Transverse colon (tissue), 4 donors: ENCODE measurements at regions not wholly inside any gene's neighbourhood (a gene's known extent, or its start where the extent isn't known, plus 50 kb on each side); places are given as distances from the start of the nearest gene placed in this dataset.

Source experiments
- DNase-seq: peaks from one replicate; pipeline ENCODE4 v3.0.0-alpha.2; 2019
- H3K27ac ChIP-seq, 4 donors: fragments of 200-600 bp; sonication (generic); 2 replicates each; pipeline ENCODE4 v1.5.1; 2016 to 2018; ENCODE audit warnings: inconsistent platforms in 4 of 4
- H3K27me3 ChIP-seq: fragments of 200-600 bp; sonication (generic); 2 replicates; pipeline ENCODE4 v1.5.1; 2017; ENCODE audit warnings: inconsistent platforms
- H3K36me3 ChIP-seq, 4 donors: fragments of 200-600 bp; sonication (generic); 2 replicates each; pipeline ENCODE4 v1.5.1; 2017 to 2019; ENCODE audit warnings: inconsistent platforms in 4 of 4
- H3K4me1 ChIP-seq, 4 donors: fragments of 200-600 bp; sonication (generic); 2 replicates each; pipeline ENCODE4 v1.5.1; 2017 to 2020; ENCODE audit warnings: inconsistent platforms in 4 of 4
- H3K4me3 ChIP-seq, 4 donors: fragments of 200-600 bp; sonication (generic); 1 replicate in 1 of 4; 2 replicates in 3 of 4; pipeline versions ENCODE4 v1.5.1 to v1.6.1; 2017 to 2019; ENCODE audit warnings: inconsistent platforms in 4 of 4
- H3K9me3 ChIP-seq, 2 donors: fragments of 200-600 bp; sonication (generic); 2 replicates each; pipeline ENCODE4 v1.5.1; 2017 to 2019; ENCODE audit warnings: inconsistent platforms in 2 of 2
- CTCF ChIP-seq, 5 experiments: fragments of 200-600 bp in 3 of 5; fragments of 450-650 bp in 2 of 5; sonication (generic) in 3 of 5; IDR thresholded peaks; 1 replicate in 2 of 5; 2 replicates in 3 of 5; pipeline ENCODE4 v1.5.1; 2016 to 2017; ENCODE audit warnings: antibody characterized with exemption in 5 of 5, inconsistent platforms in 3 of 5, mild to moderate bottlenecking in 2 of 5, moderate library complexity in 1 of 5
- EP300 ChIP-seq: sonication (generic); formaldehyde crosslinking; IDR thresholded peaks from one replicate; pipeline ENCODE4 v1.6.1; 2017; ENCODE audit warnings: antibody characterized with exemption, low read depth
- POLR2A ChIP-seq: fragments of 450-650 bp; IDR thresholded peaks from one replicate; pipeline ENCODE4 v1.6.1; 2016; ENCODE audit warnings: antibody characterized with exemption, mild to moderate bottlenecking, moderate library complexity
- POLR2AphosphoS5 ChIP-seq, 3 donors: sonication (generic); formaldehyde crosslinking; IDR thresholded peaks; one replicate each; pipeline ENCODE4 v1.6.1; 2016; ENCODE audit warnings: antibody characterized with exemption in 3 of 3
- WGBS, 2 donors: methylation state at CpG; one replicate each; pipeline ENCODE4 v1.1.5; 2018; ENCODE audit warnings: low coverage in 1 of 2; 5-methylcytosine and 5-hydroxymethylcytosine counted together
- in situ Hi-C, 4 donors: fragments of 200-750 bp; cut with MboI; loops; one replicate each; pipeline versions ENCODE4 v1.15.0 to v1.15.1; 2017; ENCODE audit warnings: low sequenced_read_pairs in 3 of 4, low pct_ligation_motif_present in 1 of 4, low pct_unique_long_range_greater_than_20kb in 1 of 4
- intact Hi-C: fragments of 100-400 bp; cut with DNase I; formaldehyde crosslinking; loops from one replicate; pipeline ENCODE4 v1.15.1; 2023; ENCODE audit warnings: low total_unique reads

- no peak for TF ChIP-seq EP300
- TF ChIP-seq CTCF (IDR thresholded peaks at IDR 0.05), result no peak
- TF ChIP-seq POLR2A, result no peak
- TF ChIP-seq POLR2AphosphoS5 (IDR thresholded peaks at IDR 0.05), result no peak
- intact Hi-C loops (no loop called here), in situ Hi-C loops (no loop called here)
- Histone ChIP-seq H3K27ac (no peak overlapping the region), H3K36me3 (no peaks in the 10 kb centered on the region), H3K9me3 (no peaks in the 10 kb centered on the region), H3K4me3 (no peak overlapping the region), H3K4me1 (no peaks in the 10 kb centered on the region), H3K27me3 (peaks cover 6% of the 10 kb centered on the region)
- DNase-seq, result no peak
- 77% methylated on average over 8 of the region's 8 CpGs; no CpG with 5 or more reads in 1 of the 2 donors for WGBS, 2 donors
Observed at GRCh38 chr15:89038146-89038545, 50.1 kb upstream of the ABHD2 start.
